ENCODE measurements at regions not wholly inside any gene's neighbourhood (a gene's known extent, or its start where the extent isn't known, plus 50 kb on each side); places are given as distances from the start of the nearest gene placed in this dataset.
"Not testable (repeated sequence)": the region's sequence is repeated elsewhere in the genome, so short reads cannot be mapped to it uniquely, and the experiment has no call there.

GRCh38 chr18:73674125-73674865, 473.3 kb downstream of the FBXO15 start:
- no peak for DNase-seq

- not testable (repeated sequence) for DNase-seq
Observed at GRCh38 chr18:73671480-73671879, 476.2 kb downstream of the FBXO15 start.

- no peak for DNase-seq
Observed at GRCh38 chr18:73670524-73670923, 477.1 kb downstream of the FBXO15 start.

- DNase-seq = no peak
Observed at GRCh38 chr18:73670039-73670438, 477.6 kb downstream of the FBXO15 start.

- DNase-seq = no peak
Observed at GRCh38 chr18:73669297-73669696, 478.3 kb downstream of the FBXO15 start.

- no peak for DNase-seq
Observed at GRCh38 chr18:73668051-73668450, 479.6 kb downstream of the FBXO15 start.

- no peak for DNase-seq
Observed at GRCh38 chr18:73666772-73667171, 480.9 kb downstream of the FBXO15 start.

- DNase-seq = no peak
Observed at GRCh38 chr18:73664896-73665295, 482.7 kb downstream of the FBXO15 start.

GRCh38 chr18:73663581-73663980, 484.1 kb downstream of the FBXO15 start:
- DNase-seq = no peak

GRCh38 chr18:73662421-73662820, 485.2 kb downstream of the FBXO15 start:
- DNase-seq = no peak

GRCh38 chr18:73660931-73661856, 486.4 kb downstream of the FBXO15 start:
- no peak for DNase-seq

GRCh38 chr18:73656691-73657090, 490.9 kb downstream of the FBXO15 start:
- DNase-seq = no peak

- no peak for DNase-seq
Observed at GRCh38 chr18:73653827-73654226, 493.8 kb downstream of the FBXO15 start.

- DNase-seq = no peak
Observed at GRCh38 chr18:73653251-73653650, 494.4 kb downstream of the FBXO15 start.

GRCh38 chr18:73647391-73647790, 500.2 kb downstream of the FBXO15 start:
- DNase-seq = no peak

GRCh38 chr18:73646772-73647171, 500.9 kb downstream of the FBXO15 start:
- no peak for DNase-seq

GRCh38 chr18:73646196-73646595, 501.4 kb downstream of the FBXO15 start:
- DNase-seq = no peak

GRCh38 chr18:73645160-73645715, 502.4 kb downstream of the FBXO15 start:
- DNase-seq = no peak

- DNase-seq = no peak
Observed at GRCh38 chr18:73639788-73640187, 507.8 kb downstream of the FBXO15 start.

GRCh38 chr18:73638709-73639108, 508.9 kb downstream of the FBXO15 start:
- no peak for DNase-seq

- no peak for DNase-seq
Observed at GRCh38 chr18:73636355-73636754, 511.3 kb downstream of the FBXO15 start.

- DNase-seq = no peak
Observed at GRCh38 chr18:73626859-73627258, 520.8 kb downstream of the FBXO15 start.

- DNase-seq = no peak
Observed at GRCh38 chr18:73626221-73626620, 521.4 kb downstream of the FBXO15 start.

GRCh38 chr18:73621091-73621490, 526.5 kb downstream of the FBXO15 start:
- DNase-seq = no peak
